Panc1 (cell line): ENCODE measurements at regions not wholly inside any gene's neighbourhood (a gene's known extent, or its start where the extent isn't known, plus 50 kb on each side); places are given as distances from the start of the nearest gene placed in this dataset.

Source experiments
- ATAC-seq: fragments of 200-7000 bp; cut with Tn5 transposase; 2 replicates; pipeline ENCODE4 v1.9.1; 2020; ENCODE audit warnings: mild to moderate bottlenecking, moderate library complexity
- BruUV-seq: library from RNA; stranded (reverse); fragments of 400-500 nt; replicated peaks from 2 replicates; lab custom pipeline; 2021; lab: Mats Ljungman, UMichigan
- CTCF ChIA-PET: fragments of 300-600 bp; sonication (Branson Sonifier 250); formaldehyde crosslinking; loops from one replicate; lab custom pipeline; 2022; ENCODE audit warnings: antibody characterized with exemption; lab: Charles Lee
- POLR2A ChIA-PET: fragments of 300-600 bp; sonication (Branson Sonifier 250); formaldehyde crosslinking; loops from one replicate; lab custom pipeline; 2022; ENCODE audit warnings: antibody characterized with exemption; lab: Charles Lee
- DNase-seq: peaks from one replicate; pipeline ENCODE4 v3.0.0-alpha.2; 2010; ENCODE audit warnings: low read depth, low spot score
- H3K27ac ChIP-seq: 2 replicates; pipeline ENCODE4 v1.5.1; 2011; ENCODE audit warnings: mild to moderate bottlenecking, low read length, inconsistent platforms
- H3K27me3 ChIP-seq: fragments of 200-500 bp; sonication (Bioruptor generic); 2 replicates; pipeline ENCODE4 v1.6.0; 2014; ENCODE audit warnings: low read length, inconsistent platforms; ENCODE audit not compliant: control insufficient read depth, insufficient read depth
- H3K36me3 ChIP-seq: fragments of 200-500 bp; sonication (Bioruptor generic); 2 replicates; pipeline ENCODE4 v1.5.1; 2014; ENCODE audit warnings: inconsistent platforms, mild to moderate bottlenecking, low read length, moderate library complexity; ENCODE audit not compliant: control insufficient read depth, insufficient read depth
- H3K4me1 ChIP-seq: 2 replicates; pipeline ENCODE4 v1.5.1; 2011; ENCODE audit warnings: inconsistent platforms, mild to moderate bottlenecking, low read length, moderate library complexity; ENCODE audit not compliant: control insufficient read depth, insufficient read depth
- H3K4me3 ChIP-seq, 2 experiments: 2 replicates each; pipeline ENCODE4 v1.5.1; 2011 to 2012; ENCODE audit warnings: low read depth in 2 of 2, low read length in 2 of 2, mild to moderate bottlenecking in 2 of 2, inconsistent platforms in 1 of 2, moderate library complexity in 1 of 2
- H3K9me3 ChIP-seq: fragments of 200-500 bp; sonication (Bioruptor generic); 2 replicates; pipeline ENCODE4 v1.5.1; 2014; ENCODE audit warnings: low read depth, mild to moderate bottlenecking, inconsistent platforms, low read length, moderate library complexity; ENCODE audit not compliant: control insufficient read depth, insufficient read depth
- CTCF ChIP-seq: fragments of 450-650 bp; IDR thresholded peaks from 2 replicates; pipeline ENCODE4 v1.5.1; 2017; ENCODE audit warnings: mild to moderate bottlenecking
- POLR2AphosphoS5 ChIP-seq: IDR thresholded peaks from 2 replicates; pipeline ENCODE4 v1.6.1; 2012; ENCODE audit warnings: mild to moderate bottlenecking, low read depth, low read length, moderate library complexity
- SIN3A ChIP-seq: IDR thresholded peaks from 2 replicates; pipeline ENCODE4 v1.6.1; 2012; ENCODE audit warnings: low read depth, mild to moderate bottlenecking, low read length, moderate library complexity, borderline replicate concordance; ENCODE audit not compliant: insufficient read depth
- TCF7L2 ChIP-seq: IDR thresholded peaks from 2 replicates; pipeline ENCODE4 v1.6.1; 2011; ENCODE audit warnings: mild to moderate bottlenecking, low read depth, low read length, inconsistent platforms
- in situ Hi-C: cut with HindIII; loops from 2 replicates; pipeline ENCODE4 v1.10.0; 2016; ENCODE audit warnings: low sequenced_read_pairs, low pct_unique_long_range_greater_than_20kb
- intact Hi-C: fragments of 100-400 bp; cut with micrococcal nuclease; formaldehyde crosslinking; loops from one replicate; pipeline ENCODE4 v1.10.0; 2022; ENCODE audit not compliant: unreplicated experiment
- TF ChIP-seq, protein P1 (sequence below), 2 experiments: IDR thresholded peaks; 2 replicates each; pipeline ENCODE4 v1.6.1; 2011 to 2012; ENCODE audit warnings: low read depth in 2 of 2, control low read depth in 1 of 2, low read length in 1 of 2, mild to moderate bottlenecking in 1 of 2, moderate library complexity in 1 of 2; ENCODE audit not compliant: insufficient read depth in 1 of 2

GRCh38 chr13:108426893-108427292, 157.4 kb downstream of the TNFSF13B start:
- intact Hi-C loops = no loop called here
- no peaks in the 10 kb centered on the region for H3K9me3 ChIP-seq
- no peaks in the 10 kb centered on the region for H3K27me3 ChIP-seq
- no TSS peak for BruUV-seq
- POLR2A ChIA-PET = no interaction called here
- TF ChIP-seq, protein P1, sequence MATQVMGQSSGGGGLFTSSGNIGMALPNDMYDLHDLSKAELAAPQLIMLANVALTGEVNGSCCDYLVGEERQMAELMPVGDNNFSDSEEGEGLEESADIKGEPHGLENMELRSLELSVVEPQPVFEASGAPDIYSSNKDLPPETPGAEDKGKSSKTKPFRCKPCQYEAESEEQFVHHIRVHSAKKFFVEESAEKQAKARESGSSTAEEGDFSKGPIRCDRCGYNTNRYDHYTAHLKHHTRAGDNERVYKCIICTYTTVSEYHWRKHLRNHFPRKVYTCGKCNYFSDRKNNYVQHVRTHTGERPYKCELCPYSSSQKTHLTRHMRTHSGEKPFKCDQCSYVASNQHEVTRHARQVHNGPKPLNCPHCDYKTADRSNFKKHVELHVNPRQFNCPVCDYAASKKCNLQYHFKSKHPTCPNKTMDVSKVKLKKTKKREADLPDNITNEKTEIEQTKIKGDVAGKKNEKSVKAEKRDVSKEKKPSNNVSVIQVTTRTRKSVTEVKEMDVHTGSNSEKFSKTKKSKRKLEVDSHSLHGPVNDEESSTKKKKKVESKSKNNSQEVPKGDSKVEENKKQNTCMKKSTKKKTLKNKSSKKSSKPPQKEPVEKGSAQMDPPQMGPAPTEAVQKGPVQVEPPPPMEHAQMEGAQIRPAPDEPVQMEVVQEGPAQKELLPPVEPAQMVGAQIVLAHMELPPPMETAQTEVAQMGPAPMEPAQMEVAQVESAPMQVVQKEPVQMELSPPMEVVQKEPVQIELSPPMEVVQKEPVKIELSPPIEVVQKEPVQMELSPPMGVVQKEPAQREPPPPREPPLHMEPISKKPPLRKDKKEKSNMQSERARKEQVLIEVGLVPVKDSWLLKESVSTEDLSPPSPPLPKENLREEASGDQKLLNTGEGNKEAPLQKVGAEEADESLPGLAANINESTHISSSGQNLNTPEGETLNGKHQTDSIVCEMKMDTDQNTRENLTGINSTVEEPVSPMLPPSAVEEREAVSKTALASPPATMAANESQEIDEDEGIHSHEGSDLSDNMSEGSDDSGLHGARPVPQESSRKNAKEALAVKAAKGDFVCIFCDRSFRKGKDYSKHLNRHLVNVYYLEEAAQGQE (IDR thresholded peaks at IDR 0.05; ENCODE audit: insufficient read depth in 1 of 2, low read depth in 2 of 2, low read length in 1 of 2) = no peak
- TF ChIP-seq TCF7L2 (no peak), POLR2AphosphoS5 (no peak), SIN3A (no peak), CTCF (no peak)
- in situ Hi-C loops = no loop called here
- no peak overlapping the region for H3K27ac ChIP-seq
- no peak for ATAC-seq
- H3K36me3 ChIP-seq = no peaks in the 10 kb centered on the region
- H3K4me1 ChIP-seq = no peaks in the 10 kb centered on the region
- CTCF ChIA-PET = no interaction called here
- DNase-seq = no peak
- no peak overlapping the region for H3K4me3 ChIP-seq

DNA sequence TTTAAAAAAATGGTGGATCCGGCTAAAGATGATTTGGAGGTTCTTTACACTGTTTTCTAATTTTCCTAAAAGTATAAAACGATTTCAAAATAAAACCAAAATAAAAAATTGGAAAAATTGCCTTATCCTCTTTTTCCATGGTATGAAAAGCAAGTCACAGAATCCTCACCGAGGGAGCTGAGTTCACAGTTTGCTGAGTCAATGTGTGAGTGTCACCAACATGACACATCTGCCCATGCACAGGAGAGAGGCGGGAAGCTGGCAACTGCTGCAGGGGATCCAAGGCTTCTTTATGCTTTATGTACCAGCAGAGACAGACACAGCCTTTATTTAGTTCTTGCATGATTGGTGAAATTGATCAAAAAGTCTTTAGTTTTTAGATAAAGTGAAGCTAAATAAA, 157.8 kb downstream of the TNFSF13B start:
- no peaks in the 10 kb centered on the region for H3K4me1 ChIP-seq
- no peak overlapping the region for H3K4me3 ChIP-seq
- in situ Hi-C loops = no loop called here
- no TSS peak for BruUV-seq
- TF ChIP-seq TCF7L2 (no peak), CTCF (no peak), SIN3A (no peak), POLR2AphosphoS5 (no peak)
- TF ChIP-seq, protein P1 (IDR thresholded peaks at IDR 0.05; ENCODE audit: insufficient read depth in 1 of 2, low read depth in 2 of 2, low read length in 1 of 2) = no peak
- H3K9me3 ChIP-seq = no peaks in the 10 kb centered on the region
- ATAC-seq (no peak), DNase-seq (no peak)
- no peaks in the 10 kb centered on the region for H3K27me3 ChIP-seq
- ChIA-PET CTCF (no interaction called here), POLR2A (no interaction called here)
- no peaks in the 10 kb centered on the region for H3K36me3 ChIP-seq
- intact Hi-C loops = no loop called here
- no peak overlapping the region for H3K27ac ChIP-seq
